HG03025 (cell line): ENCODE measurements at regions not wholly inside any gene's neighbourhood (a gene's known extent, or its start where the extent isn't known, plus 50 kb on each side); places are given as distances from the start of the nearest gene placed in this dataset.

ENCODE experiments used
- ATAC-seq: cut with Tn5 transposase; IDR thresholded peaks from one replicate; pipeline ENCODE4 v1.9.1; 2021; ENCODE audit warnings: mild to moderate bottlenecking, moderate library complexity; ENCODE audit not compliant: unreplicated experiment, low FRiP score

DNA sequence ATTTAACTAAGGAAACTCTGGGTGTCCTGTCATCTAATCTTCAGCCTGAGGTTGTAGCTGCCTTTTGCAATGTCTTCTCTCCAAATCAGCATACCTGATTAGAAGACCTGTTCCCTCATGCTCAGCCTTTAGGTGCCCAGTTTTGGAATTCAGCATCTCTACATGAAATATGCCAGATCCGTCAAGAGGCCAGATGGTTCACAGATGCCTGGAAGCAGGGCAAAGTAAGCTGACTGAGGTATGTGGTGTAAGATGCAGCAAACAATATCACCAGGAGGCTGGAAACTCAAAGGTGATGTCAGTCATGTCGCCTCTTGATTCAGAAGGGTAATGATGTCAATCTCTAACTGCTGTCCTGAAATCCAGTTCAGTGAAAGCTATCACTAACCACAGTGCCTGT lies 324.4 kb downstream of the PRELID2 start:
- no peak for ATAC-seq

DNA sequence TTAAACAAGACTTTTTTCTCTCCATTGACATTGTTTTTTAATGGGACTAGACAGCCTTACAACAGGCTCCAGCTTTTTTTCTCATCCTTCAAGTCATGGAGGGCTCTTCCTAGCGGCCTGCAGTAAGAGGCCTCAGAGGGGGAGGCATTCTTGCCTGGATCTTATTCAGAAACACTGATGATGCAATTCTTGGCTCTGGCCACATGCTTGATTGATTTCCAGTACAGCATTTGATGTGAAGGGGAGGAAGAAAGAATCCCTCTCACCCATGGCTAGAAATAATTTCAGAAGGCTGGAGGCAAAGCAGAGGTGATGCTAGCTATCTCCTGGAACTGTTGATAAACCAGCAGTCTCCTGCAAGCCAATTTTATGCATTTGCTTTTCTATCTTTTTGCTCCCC lies 324.8 kb downstream of the PRELID2 start:
- no peak for ATAC-seq

DNA sequence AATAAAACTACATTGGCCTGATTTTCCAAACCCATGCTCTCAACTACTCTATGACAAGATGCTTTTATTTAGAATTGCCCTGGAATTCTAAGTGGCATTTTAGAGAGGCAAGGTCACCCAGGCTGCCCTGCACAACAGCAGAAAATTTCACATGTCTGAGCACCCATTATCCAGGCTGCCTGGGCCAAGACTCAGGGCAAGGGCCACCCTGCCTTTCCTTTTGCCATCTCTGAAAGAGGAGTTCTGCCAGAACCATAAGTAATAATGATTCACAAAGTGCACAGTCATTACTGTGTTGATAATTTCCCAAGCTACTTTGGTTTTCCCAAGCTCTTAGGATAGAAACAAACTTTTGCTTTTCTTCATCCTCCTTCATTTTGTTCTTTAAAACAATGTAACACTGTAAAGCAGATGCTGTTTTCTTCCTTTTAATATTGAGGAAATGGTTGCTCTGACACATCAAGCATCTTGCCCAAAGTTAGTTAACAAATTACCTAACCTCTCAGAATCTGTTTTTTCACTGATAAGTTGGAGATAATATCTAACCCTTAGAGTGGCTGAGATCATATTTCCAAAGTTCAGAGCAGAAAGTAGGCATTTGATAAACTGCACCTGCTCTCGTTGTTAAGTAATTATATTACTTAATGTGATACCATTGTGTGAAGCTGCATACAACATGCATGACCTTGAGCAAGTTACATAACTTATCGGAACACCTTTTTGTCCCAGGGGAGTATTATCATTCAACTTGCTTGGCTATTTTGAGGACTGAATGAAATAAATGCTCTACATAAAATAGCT lies 325.6 kb downstream of the PRELID2 start:
- no peak for ATAC-seq

DNA sequence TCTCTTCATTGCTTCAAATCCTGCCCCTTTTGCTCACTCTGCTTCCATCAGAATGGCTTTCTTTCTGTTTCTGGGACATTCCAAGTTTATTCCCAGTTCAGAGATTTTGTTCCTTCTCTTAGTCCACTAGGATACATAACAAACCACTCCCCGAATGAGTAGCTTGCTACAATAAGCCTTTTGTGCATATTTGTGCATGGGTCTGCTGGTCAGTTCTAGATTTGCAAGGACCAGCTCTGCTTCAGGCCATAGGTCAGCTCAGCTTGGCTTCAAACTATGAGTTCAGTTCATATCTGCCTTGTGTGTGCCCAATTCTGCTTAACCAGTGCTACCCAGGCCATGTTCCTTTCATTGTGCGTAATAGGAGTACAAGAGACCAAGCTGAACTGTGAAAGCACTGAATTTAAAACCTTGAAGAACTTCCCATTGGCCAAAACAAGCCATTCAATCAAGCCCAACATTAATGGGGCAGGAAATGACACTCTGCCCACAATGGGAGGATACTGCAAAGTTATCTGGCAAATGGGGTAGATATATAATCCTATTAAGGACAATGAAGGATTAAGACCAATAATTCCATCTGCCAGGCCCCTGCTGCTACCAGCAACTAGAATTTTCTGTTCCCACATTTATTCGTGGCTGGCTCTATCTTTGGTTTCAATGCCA lies 328.8 kb downstream of the PRELID2 start:
- no peak for ATAC-seq

DNA sequence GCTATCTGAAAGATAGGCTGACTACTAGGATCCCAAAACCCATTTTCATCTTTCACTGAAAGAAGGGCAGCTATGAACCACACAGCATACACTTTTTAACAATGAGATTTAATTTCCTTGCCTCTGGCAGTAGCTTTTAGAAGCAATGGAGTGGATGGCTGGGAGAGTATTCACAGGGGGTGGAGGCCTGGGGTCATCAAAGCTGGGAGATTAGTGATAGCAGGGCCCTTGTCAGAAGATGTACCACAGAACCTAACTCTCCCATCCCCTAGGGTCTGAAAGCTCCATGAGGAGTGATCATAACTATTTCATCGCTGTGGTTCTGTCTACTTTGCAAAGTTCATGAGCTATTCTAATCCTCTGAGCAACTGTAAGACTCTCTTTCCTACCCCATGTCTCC lies 332.2 kb downstream of the PRELID2 start:
- ATAC-seq: no peak

DNA sequence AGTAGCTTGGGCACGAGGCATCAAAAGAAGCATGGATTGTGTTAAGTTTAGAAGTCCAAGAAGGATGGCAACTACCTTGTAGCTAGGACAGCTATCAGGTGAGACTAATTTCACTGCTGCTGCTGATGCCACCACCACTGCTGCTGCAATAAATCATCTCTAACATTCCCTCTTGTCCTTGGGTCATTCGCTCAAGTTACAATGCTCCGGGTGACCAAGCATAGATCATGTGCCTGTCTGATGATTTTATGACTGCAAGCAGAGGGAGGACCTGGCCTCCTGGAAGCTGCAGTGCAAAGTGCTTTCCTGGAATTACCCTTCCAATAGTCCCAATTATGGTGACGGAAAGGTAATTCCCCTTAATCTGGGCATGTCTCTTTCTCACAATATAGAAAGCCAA lies 334.4 kb downstream of the PRELID2 start:
- no peak for ATAC-seq

DNA sequence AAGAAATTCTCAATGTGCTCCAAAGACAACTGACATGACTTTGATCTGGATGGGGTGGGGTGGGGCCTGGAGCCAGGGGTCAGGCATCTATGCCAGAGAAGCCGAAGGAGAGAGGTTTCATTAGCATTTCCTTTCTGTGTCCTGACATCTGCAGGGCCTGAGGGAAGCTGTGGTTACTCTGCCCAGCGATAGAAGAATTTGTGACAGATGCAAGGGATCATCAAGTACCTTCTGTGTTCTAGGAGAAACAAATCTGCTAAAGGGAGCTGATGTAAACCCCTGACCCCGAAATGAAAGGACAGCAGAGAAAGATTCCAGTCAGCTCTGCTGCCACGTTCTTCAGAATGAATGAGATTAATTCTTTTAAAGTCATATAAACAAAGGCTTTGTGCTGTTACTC lies 335.7 kb downstream of the PRELID2 start:
- ATAC-seq: no peak

DNA sequence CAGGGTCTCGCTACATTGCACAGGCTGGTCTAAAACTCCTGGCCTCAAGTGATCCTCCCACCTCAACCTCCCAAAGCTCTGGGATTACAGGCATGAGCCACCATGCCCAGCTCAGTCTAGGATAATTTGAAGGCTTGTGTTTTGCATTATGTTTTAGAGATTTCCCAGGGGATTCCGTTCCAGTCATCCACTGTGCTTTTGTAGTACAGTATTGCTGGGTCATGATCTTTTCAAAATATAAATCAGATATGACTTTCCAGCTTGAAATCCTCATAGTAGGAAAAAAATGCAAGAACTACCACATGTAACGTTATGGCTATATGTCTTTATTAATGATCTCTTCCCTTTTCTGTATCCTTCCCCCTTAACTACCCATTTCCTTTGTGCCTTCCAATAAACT lies 338.1 kb downstream of the PRELID2 start:
- no peak for ATAC-seq

DNA sequence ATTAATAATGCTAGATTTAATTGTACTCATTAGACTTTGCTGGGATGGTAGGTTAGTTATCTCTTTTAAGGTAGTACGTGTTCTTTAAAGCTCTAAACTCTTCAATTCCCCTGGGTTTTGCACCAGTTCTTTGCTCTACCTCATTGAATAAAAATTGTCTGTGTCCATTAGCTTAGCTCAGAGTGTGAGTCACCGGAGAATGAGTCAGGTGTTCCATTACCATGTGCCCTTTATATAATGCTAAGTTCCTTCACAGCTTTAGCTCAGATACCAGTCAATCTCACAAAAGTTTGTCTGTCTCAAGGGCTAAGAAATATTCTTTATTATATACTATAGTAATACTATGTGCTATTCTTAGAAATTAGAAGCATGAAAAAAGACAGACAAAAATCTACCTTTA lies 339.4 kb downstream of the PRELID2 start:
- ATAC-seq: no peak

DNA sequence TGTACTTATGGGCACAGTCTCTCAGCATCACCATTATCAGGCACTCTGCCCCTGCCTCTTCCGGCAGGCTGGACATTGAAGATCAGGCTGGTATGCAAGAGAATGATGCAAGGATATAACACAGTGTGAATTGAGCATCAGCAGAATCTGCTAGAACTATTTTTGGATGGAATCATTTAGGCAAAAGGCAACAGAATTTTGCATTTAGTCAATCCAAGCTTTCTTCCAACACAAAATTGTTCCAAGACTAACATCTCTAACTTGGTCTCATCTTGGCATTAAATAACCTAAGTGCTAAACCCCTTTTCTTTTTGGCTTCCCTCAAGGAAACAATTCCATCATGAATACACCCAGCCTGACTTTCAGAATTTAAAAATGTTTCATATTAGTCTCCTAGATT lies 339.9 kb downstream of the PRELID2 start:
- no peak for ATAC-seq

DNA sequence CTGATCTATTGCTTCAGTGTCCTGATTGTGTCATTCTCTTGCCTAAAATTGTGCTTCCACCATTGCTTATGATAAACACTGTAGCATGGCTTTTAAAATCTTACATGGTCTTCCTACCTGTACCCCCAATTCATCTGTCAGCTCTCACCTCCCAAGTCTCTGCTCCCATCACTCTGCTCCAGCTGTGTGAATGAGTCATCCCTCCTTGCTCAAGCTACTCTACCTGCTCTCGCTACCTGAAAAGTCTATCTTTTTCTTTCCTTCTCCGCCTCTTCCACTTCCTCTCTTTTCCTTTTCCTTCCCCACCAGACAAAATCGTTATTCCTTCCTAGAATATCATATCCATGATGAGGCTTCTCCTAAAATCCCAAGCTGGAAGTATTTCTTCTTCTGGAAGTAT lies 341.7 kb downstream of the PRELID2 start:
- no peak for ATAC-seq

DNA sequence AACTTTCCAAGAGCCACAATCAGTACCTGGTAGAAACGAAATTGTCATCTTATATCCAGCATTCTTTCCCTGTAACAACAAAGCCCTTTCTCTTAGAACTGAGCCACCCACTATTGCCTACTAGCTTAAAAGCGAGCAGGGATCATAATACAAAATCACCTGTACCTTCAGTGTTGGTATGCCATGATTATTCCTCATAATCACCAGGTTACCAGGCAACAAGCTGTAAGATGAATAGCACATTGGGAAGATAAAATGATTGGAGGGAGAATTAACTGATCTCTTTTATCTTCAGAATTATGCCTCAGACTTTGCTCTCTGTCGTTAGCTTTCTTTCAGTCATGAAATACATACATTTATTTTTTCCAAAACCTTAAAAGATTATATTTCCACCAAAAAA lies 345.6 kb downstream of the PRELID2 start:
- no peak for ATAC-seq

DNA sequence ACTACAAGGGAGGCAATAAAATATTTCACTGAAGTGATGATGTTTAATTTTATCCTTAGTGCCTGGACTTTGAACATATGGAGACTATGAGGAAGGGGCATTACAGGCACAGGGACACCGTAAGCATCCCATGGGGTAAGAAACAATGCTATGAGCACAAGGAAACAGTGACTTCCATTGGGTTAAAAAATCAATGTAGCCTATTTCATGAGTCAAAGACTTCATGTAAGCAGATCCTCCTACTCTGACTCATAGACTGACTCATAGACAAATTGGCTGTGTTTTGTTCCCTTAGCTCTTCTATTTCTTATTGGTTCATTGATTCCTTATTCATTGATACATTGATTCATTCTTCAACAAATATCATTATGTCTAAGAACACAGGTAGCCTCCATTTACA lies 351.0 kb downstream of the PRELID2 start:
- ATAC-seq: no peak

DNA sequence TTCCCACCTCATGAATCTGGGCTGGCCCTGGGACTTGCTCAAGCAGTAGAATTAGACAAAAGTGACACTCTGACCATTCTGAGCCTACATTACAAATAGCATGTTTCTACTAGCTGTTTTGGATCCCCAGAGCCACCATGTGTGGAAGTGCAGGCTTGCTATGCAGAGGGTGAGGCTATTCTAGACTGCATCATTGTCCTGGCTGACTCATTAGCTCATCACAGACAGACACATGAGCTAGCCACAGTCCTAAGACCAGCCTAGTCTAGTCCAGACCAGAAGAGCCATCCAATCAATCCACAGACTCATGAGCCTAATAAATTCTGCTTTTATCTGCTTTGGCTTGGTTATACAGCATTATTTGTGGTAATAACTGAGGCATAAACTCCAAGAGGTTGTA lies 351.9 kb downstream of the PRELID2 start:
- ATAC-seq: no peak

DNA sequence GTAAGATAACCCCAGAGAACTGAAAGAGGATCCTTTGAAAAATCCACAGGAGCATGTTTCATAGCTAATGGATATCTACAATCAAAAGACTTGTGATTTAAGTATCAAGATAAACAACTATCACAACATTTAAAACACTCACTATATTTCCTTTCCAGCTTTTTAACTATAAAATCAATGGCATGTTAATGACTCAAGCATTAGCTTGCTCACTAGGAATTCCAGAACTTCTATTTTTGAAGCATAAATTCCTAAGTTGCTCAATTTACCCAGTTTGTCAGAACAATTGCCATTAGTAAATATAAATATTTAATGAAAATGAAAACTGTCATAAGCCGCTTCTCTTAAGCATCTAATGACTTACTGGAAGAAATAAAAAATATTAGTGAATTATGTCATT lies 355.3 kb downstream of the PRELID2 start:
- ATAC-seq: no peak

DNA sequence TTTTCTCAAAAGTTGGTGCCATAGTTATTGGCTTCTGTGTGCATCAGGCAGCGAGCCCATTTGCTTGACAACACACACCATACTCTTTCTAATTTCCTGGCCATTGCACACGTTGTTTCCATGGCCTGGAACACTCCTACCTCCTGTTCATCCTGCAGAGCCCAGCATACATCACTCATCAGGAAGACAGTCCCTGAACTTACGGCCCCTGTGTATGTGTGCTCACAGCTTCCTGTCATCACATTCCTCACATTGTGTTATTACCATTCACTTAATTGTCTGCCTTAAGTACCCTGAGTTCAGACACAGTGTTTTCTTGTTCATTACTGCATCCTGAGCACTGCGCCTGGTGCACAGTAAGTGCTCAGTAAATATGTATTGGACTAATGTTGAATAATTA lies 355.9 kb downstream of the PRELID2 start:
- ATAC-seq: no peak

DNA sequence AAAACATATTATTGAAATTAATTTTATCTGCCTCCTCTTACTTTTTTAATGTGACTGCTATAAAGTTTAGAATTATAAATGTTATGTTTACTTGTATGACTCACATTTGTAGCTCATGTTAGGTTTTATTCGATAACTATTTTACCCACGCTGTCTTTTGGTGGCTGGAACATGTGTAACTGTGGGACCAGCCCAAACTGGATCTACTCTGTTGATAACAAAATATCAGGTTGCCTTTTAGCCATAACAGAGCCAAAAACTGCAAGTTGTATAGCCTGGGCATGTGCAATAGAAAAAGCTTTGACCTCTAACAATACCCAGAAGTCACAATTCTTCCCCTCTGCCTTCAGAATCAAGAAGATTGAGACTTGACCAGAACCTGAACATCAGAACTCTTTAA lies 356.5 kb downstream of the PRELID2 start:
- ATAC-seq: no peak

DNA sequence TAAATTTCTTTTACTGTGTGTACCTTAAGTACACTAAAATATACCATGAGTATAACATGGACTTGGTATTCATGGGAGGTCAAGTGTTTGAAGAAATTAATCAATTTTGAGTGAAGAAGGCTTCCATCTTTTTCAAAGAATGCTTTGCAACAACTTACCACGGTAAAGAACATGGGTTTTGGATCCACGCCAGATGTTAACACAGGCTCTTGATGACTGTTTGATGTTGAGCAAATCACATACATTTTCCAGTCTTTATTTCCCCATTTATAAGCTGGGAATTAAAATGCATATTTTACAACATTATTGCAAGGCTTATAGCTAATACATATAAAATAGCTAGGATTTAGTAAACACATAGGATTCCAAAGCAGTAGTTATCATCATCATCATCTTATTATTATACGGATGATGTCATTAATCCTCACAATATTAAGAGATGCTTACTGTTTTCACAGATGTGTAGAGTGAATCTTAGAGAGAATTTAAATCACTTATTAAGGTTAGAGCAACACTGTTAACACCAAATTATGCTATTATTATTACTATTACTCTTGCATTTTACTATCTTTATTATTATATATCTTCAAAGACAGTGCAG lies 362.0 kb downstream of the PRELID2 start:
- ATAC-seq: no peak

DNA sequence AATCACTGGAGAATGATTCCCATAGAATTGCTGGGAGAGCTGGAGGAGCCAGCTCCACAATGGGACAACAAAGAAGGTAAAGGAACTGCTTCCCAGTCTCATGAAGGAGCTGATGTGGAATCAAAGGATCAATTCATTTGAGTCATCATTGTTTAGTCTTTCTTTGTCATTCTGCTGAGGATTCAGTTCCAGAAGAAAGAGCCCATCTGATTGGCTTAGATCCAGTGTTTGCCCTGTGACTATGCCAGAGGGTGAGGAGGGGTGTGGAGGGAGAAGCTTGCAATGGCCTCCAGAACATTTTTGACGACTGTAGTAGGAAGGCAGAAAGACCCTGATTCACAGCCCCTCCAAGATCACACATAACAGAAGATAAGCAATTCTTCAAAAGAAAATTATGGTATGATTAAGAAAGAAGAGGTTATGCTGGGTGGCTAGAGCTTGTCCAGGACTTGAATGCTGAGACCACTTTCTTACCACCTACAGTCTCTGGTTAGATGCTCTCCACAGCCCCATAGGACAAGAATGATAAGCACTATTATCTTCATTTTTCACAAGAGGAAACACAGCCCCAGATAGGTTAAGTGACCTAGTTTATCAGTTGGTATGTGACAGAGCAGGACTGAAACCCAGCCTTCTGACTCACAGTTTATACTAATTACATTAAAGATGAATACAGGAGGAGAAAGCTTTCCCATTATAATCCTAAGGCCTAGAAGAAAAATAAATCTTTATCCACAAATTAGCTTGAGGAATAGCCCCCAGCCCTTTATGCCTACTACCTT lies 363.1 kb downstream of the PRELID2 start:
- ATAC-seq: no peak

DNA sequence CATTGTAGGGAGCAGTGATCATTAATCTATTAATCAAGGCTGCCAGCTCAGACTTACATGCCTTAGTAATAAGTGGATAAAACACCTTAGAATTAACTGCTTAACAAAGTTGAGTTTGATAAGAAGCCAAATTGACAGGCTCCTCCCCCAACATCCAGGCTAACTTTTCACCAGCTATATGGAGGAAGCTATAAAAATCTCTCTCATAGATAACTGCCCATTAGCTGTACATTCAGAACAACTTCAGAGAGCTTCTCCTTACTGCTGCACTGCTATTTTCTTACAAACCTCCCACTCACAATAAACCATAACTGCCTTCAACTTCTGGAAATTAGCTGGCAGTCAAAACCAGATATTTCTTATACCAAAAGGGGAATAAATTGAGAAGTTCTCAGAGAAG lies 364.1 kb downstream of the PRELID2 start:
- ATAC-seq: no peak

DNA sequence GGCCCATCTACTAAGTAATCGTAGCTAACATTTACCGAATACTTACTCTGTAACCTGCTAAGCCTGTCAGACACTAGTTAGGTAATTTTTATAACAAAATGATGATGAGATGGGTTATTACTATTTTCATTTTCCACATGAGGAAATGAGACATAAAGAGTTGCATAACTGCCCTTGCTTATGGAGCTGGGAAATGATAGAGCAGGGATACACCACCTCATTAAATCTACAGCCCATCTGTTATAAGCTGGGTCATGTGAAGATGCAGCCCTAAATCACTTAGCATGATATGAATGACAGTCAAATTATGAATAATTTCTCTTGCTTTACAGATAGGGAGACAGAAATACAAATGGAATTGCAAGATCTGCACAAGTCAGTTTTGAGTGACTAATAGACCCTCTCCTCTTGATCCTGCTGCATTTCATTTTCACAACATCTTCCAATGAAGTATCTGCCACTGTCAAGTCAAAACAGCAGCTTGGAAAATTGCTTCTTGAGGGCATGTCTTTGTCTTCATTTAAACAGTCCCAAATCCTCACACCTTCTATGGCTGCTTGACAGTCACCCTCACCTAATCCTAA lies 364.7 kb downstream of the PRELID2 start:
- ATAC-seq: no peak
